ENCODE measurements at regions not wholly inside any gene's neighbourhood (a gene's known extent, or its start where the extent isn't known, plus 50 kb on each side); places are given as distances from the start of the nearest gene placed in this dataset.

DNA sequence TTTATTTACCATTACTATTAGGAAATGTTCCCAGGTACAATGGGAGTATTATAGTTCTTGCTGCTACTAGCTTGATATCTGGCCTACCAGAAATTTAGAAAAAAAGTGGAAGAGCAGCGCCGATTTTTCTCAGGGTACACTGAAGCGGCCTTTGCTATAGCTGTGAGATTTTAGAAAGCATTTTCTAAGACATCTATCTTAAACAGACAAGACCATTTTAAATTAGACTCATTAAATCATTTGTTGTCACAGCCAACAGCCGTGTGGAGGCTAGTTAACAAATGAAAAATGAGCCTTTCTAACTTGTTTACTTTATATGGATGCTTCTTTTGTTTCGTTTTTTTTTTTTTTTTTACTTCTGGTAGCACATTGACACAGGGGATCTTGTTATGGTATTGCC, 183.2 kb upstream of the ZRANB2 start:
- no peak for DNase-seq (ENCODE audit: low read depth)

DNA sequence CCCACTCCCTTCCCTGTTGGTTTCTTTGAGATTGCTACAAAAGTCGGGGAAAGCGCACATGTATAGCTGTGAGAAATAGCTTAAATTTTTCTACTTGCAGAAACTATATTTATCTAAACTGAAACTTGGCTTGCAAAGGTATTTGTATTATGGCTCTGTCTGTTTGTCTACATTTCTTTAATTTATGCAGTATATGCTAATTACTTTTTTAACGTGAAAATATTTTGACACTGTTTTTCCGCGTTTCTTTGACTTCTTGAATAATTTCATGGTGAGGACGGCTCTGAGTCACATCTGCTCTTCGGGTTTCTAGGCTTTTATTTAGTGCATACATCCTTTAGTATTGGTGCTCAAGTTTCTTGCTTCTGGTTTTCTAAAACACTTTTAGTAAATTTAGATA, 182.1 kb upstream of the ZRANB2 start:
- DNase-seq (ENCODE audit: low read depth) = no peak

- DNase-seq (ENCODE audit: low read depth) = no peak
Measured at GRCh38 chr1:71252900-71253299, 172.1 kb upstream of the ZRANB2 start.

DNA sequence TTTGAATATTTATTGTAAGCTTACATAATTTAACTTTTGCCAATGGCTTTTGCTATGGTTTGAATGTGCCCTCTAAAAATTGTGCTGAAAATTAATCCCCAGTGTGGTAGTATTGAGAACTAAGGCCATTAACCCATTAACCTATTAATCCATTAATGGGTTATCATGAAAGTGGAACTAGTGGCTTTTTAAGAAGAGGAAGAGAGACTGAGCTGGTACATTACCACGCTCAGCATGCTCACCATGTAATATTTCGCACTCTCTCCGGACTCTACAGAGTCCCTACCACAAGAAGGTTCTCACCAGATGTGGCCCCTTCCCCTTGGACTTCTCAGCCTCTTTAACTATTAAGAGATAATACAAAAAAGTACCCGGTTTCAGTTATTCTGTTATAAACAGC, 164.4 kb upstream of the ZRANB2 start:
- no peak for DNase-seq (ENCODE audit: low read depth)

DNA sequence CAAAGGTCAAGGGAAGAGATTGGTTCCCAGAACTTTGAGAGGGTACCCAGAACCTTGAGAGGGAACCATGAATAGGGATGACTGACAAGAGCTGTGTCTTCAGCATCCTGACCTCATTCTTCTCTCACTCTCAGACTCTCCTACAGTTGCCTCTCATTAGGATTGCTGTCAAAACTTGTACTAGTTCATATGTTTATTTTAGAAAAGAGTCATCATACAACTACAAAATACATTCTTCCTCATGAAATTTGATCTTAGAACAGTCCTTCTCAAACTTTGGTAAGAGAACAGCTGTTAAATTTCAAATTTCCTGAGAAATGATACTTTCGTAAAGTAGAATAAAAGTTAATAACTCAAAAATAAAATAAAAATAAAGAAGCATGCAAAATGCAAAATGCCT, 161.4 kb upstream of the ZRANB2 start:
- no peak for DNase-seq (ENCODE audit: low read depth)

GRCh38 chr1:71240656-71241055, 159.8 kb upstream of the ZRANB2 start:
- no peak for DNase-seq (ENCODE audit: low read depth)

DNA sequence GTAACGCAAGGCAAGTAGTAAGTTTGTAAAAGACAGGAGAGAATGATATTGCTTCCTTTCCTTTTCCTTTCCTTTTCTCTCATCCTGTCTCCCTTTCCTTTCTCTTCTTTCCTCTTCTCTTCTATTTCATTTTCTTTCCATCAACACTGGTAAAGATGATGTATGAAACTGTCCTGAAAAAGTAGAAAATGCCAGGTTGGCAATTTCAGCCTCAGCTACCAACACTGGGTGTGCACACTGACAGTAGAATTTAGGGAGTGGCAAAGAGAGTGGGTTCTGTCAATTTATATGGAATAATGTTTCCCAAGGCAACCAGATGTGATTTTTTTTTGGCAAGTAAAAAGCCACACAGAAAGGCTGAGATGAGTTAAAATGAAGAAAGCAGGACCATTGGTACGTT, 155.7 kb upstream of the ZRANB2 start:
- no peak for DNase-seq (ENCODE audit: low read depth)

DNA sequence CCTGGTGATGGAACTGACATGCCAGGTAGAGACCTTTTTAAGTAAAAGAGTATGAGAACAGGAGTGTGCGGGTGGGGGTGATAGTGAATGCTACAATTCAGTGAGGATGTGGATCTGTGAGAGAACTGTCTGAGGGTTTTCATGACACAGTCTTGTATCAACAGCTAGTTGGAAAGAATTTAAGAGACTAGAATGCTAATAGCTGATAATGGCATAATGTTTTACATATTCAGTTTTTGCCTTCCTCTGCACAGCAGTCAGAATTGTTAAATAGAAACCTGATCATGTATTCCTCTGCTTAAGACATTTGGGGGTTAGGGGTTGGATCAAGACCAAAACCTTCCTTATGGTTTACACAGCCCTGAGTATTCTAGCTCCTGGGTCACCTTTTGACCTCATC, 152.8 kb upstream of the ZRANB2 start:
- no peak for DNase-seq (ENCODE audit: low read depth)

DNA sequence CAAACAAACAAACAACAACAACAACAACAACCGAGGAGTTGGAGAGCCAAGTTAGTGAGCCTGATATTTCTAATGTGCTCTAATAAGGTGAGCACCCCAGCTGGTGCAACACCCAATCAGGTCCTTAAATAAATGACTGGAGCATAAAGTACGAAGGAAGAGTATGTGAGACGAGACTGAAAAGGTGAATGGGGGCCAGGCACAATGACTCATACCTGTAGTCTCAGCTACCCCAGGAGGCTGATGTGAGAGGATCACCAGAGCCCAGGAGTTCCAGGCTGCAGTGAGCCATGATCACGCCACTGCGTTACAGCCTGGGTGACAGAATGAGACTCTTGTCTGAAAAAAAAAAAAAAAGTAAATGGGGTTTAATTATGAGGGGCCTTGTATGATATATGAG, 152.0 kb upstream of the ZRANB2 start:
- DNase-seq (ENCODE audit: low read depth) = no peak

DNA sequence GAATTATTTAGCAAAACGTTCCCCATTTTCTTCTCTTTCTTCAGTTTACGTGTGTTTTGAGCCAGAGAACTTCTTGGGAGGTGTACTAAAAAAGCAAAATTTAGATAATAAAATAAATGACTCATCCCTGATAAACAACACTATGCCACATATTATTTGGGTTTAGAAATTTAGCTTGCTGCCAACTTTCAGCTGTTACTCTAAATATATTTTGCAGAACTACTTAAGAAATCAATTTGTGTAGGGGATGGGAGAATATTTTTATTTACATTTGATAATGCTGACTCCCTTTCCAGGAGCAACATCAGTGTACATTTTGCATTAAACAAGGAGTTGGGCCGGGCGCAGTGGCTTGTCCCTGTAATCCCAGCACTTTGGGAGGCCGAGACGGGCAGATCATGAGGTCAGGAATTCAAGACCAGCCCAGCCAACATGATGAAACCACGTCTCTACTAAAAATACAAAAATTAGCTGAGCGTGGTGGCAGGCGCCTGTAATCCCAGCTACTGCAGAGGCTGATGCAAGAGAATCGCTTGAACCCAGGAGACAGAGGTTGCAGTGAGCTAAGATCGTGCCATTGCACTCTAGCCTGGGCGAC, 151.4 kb upstream of the ZRANB2 start:
- DNase-seq (ENCODE audit: low read depth) = no peak

GRCh38 chr1:71231751-71232150, 150.9 kb upstream of the ZRANB2 start:
- DNase-seq (ENCODE audit: low read depth) = no peak

DNA sequence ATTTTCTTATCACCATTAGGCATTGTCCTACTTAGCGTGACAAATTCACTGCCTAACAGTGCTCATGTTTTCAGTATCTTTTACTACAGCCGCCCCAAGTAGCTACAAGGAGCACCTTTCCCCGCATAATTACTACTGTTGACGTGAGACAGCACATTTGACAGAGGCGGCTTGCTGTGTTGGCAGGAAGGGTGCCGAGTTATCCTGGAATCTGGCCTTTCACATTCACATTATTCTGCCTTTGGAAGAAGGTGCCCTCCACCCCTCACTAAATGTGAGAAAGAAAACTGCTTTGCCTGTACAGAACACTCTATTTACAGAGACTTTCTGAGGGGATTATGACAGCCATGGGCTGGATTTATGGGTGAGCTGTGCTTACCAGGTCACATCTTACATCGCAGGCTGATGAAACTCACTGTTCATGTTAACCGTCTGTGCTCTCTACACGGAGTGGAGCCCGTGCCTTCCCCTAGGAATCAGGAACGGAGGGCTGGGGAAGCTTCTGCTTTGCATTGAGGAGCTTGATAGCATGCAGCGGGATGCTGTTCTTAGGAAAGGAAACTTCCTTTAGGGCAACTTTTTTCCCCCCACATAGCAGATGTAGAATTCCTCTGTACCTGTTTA, 148.0 kb upstream of the ZRANB2 start:
- no peak for DNase-seq (ENCODE audit: low read depth)

GRCh38 chr1:71228241-71228640, 147.4 kb upstream of the ZRANB2 start:
- no peak for DNase-seq (ENCODE audit: low read depth)

- DNase-seq (ENCODE audit: low read depth) = no peak
Measured at GRCh38 chr1:71224741-71225377, 144.0 kb upstream of the ZRANB2 start.

DNA sequence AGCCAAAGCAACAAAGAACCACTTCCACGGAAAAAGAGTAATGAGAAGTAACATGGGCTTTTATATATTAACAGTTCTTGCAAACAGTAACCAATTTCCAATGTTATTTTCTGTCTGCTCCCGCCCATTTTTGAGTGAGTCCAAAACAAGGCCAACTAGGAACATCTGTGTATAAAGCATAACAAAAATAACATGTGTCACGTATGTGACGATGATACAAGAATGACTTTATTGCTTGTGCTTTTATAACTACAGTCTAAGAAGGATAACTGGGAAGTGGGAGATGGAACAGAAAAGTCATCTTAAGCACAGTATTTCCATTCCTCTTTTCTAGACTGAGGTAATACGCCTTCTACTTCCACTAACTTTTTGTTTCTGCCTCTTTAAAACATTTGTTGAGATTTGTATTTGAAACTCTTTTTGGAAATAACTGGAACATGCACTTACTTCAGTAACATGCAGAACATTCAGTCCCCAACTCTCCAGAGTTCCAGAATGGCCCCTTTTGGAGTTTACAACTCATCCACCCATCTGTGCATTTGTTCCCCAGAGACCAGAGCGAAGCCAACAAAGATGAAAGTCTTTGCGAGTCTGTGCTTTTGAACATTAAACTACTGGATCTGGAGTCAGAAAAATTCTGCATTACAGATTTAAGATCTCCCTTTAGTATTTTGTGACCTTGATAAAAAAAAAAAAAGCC, 143.0 kb upstream of the ZRANB2 start:
- no peak for DNase-seq (ENCODE audit: low read depth)

DNA sequence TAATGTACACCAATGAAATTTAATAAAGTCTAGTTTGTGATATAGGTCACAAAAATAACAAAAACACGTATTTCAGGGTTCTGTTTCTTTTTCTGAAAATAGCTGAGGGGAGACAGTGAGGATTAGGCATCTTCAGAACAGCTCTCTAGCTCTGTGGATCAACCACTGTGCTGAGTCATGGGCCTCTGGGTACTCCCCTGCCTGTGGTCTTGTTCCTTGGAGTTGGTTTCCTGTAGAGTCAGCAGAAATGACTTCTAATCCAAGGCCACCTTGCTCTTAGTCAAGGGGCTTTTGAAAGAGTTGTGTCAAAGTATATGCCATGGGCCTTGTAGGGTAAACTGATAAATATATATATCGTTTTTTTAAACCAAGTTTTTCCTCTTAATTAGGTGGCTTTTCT, 141.8 kb upstream of the ZRANB2 start:
- peak; percentile 2 for DNase-seq (ENCODE audit: low read depth)

- DNase-seq (ENCODE audit: low read depth) = no peak
Measured at GRCh38 chr1:71210718-71211117, 129.9 kb upstream of the ZRANB2 start.

GRCh38 chr1:71203241-71203640, 122.4 kb upstream of the ZRANB2 start:
- no peak for DNase-seq (ENCODE audit: low read depth)

- no peak for DNase-seq (ENCODE audit: low read depth)
Measured at GRCh38 chr1:71200503-71200902, 119.7 kb upstream of the ZRANB2 start.

GRCh38 chr1:71196685-71197084, 115.8 kb upstream of the ZRANB2 start:
- peak; percentile 15 for DNase-seq (ENCODE audit: low read depth)

DNA sequence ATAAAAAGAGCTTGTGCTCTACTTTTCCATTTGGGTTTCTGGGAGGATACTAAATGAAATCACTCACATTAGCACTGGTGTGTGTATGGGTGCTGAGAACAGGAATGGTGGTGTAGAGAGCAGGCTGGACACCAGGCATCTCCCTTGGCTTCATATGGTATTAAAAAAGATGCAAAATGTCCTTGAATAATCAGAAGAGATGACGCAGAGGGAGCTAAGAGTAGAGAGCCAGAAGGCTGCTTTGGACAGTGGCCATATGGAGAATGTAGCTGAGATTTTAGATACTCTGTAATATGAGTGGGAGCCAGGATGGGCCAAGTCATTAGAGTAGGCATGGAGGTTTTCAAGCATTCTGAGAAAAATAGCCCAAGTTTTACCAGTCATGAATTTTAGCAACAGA, 112.3 kb upstream of the ZRANB2 start:
- DNase-seq (ENCODE audit: low read depth) = no peak

GRCh38 chr1:71191520-71191919, 110.7 kb upstream of the ZRANB2 start:
- no peak for DNase-seq (ENCODE audit: low read depth)

DNA sequence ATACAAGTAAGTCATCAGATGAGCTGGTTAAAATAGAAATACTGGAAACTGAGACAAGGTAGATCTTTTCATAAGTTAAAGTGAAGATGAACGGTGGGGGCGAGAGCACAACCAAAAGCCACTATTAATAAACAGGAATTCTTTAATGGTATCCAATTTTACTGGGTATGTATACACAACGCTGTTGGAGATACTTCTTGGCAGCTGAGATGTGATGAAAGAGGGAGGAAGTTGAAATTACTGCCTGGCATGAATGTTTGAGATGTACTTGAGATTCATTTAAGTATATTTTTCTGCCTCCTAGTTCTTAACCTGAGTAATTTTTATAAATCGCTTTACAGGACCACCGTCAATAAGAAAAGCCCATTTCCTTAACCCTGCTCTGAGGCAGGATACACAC, 110.0 kb upstream of the ZRANB2 start:
- DNase-seq (ENCODE audit: low read depth) = no peak
